GM23338 (cell line): ENCODE measurements at regions not wholly inside any gene's neighbourhood (a gene's known extent, or its start where the extent isn't known, plus 50 kb on each side); places are given as distances from the start of the nearest gene placed in this dataset.

Source experiments
- ATAC-seq: fragments of 200-7000 bp; cut with Tn5 transposase; 3 replicates; pipeline ENCODE4 v1.9.1; 2020
- DNase-seq: peaks from one replicate; pipeline ENCODE4 v3.0.0-alpha.2; 2015; ENCODE audit warnings: low spot score
- H2AFZ ChIP-seq: fragments of 200-600 bp; sonication (generic); 2 replicates; pipeline ENCODE4 v1.8.0; 2016; ENCODE audit warnings: antibody characterized with exemption, mild to moderate bottlenecking, moderate library complexity
- H3F3A ChIP-seq: fragments of 200-600 bp; sonication (generic); replicated peaks from 2 replicates; pipeline ENCODE4 v1.8.0; 2017; ENCODE audit warnings: antibody characterized with exemption, mixed run types, low read depth
- H3K27ac ChIP-seq: fragments of 200-600 bp; sonication (generic); 2 replicates; pipeline ENCODE4 v1.6.1; 2016; ENCODE audit warnings: low read depth
- H3K27me3 ChIP-seq: fragments of 200-600 bp; sonication (generic); 2 replicates; pipeline ENCODE4 v1.8.0; 2016; ENCODE audit warnings: mild to moderate bottlenecking, mixed run types, moderate library complexity; ENCODE audit not compliant: insufficient read depth
- H3K36me3 ChIP-seq: fragments of 200-600 bp; sonication (generic); 2 replicates; pipeline ENCODE4 v1.8.0; 2016; ENCODE audit warnings: mild to moderate bottlenecking; ENCODE audit not compliant: insufficient read depth
- H3K4me1 ChIP-seq: fragments of 200-600 bp; sonication (generic); 2 replicates; pipeline ENCODE4 v1.8.0; 2016; ENCODE audit warnings: mild to moderate bottlenecking, moderate library complexity; ENCODE audit not compliant: insufficient read depth
- H3K4me2 ChIP-seq: fragments of 200-600 bp; sonication (generic); 2 replicates; pipeline ENCODE4 v1.7.1; 2017; ENCODE audit warnings: mixed run types
- H3K4me3 ChIP-seq: fragments of 200-600 bp; sonication (generic); 2 replicates; pipeline ENCODE4 v1.6.1; 2016; ENCODE audit warnings: mixed run types
- H3K79me2 ChIP-seq: fragments of 200-600 bp; sonication (generic); replicated peaks from 2 replicates; pipeline ENCODE4 v1.8.0; 2017; ENCODE audit warnings: mild to moderate bottlenecking; ENCODE audit not compliant: insufficient read depth
- H3K9me2 ChIP-seq: fragments of 200-600 bp; sonication (generic); 2 replicates; pipeline ENCODE4 v1.8.0; 2017; ENCODE audit not compliant: insufficient read depth
- H4K20me1 ChIP-seq: fragments of 200-600 bp; sonication (generic); replicated peaks from 2 replicates; pipeline ENCODE4 v1.8.0; 2017; ENCODE audit warnings: mild to moderate bottlenecking; ENCODE audit not compliant: insufficient read depth
- H3K27ac Mint-ChIP-seq: 2 replicates; pipeline ENCODE4 v1.8.0; 2020; ENCODE audit warnings: inconsistent platforms, mild to moderate bottlenecking, moderate library complexity, mixed read lengths
- H3K27me3 Mint-ChIP-seq: 3 replicates; pipeline ENCODE4 v1.8.0; 2022; ENCODE audit warnings: low read depth, mild to moderate bottlenecking, moderate library complexity, mixed read lengths, inconsistent platforms; ENCODE audit not compliant: insufficient read depth, poor library complexity
- H3K36me3 Mint-ChIP-seq: 3 replicates; pipeline ENCODE4 v1.8.0; 2021; ENCODE audit warnings: low read depth, mild to moderate bottlenecking, inconsistent platforms, moderate library complexity, mixed read lengths
- H3K4me1 Mint-ChIP-seq: 3 replicates; pipeline ENCODE4 v1.8.0; 2020; ENCODE audit warnings: mild to moderate bottlenecking, inconsistent platforms, mixed read lengths
- H3K4me3 Mint-ChIP-seq: 3 replicates; pipeline ENCODE4 v1.8.0; 2021; ENCODE audit warnings: moderate library complexity, mild to moderate bottlenecking, inconsistent platforms, mixed read lengths
- H3K9me3 Mint-ChIP-seq: 3 replicates; pipeline ENCODE4 v1.8.0; 2020; ENCODE audit warnings: moderate library complexity, mild to moderate bottlenecking, inconsistent platforms, mixed read lengths
- CREB1 ChIP-seq: fragments of 250-450 bp; sonication (Bioruptor Pico); IDR thresholded peaks from 2 replicates; pipeline ENCODE4 v1.5.0; 2020; ENCODE audit warnings: low read depth, mild to moderate bottlenecking, moderate library complexity
- CTCF ChIP-seq, 2 experiments: fragments of 200-600 bp in 1 of 2; sonication (generic) in 1 of 2; conservative IDR thresholded peaks; 2 replicates each; pipeline versions ENCODE4 v1.5.1 to v1.6.1; 2016 to 2017; ENCODE audit warnings: antibody characterized with exemption in 2 of 2, low read depth in 2 of 2, mild to moderate bottlenecking in 2 of 2, moderate library complexity in 1 of 2
- EZH2 ChIP-seq: fragments of 200-600 bp; sonication (generic); IDR thresholded peaks from one replicate; pipeline ENCODE4 v1.8.0; 2017; ENCODE audit warnings: antibody characterized with exemption, mild to moderate bottlenecking, low read depth; ENCODE audit not compliant: unreplicated experiment
- EZH2phosphoT487 ChIP-seq: fragments of 200-600 bp; sonication (generic); IDR thresholded peaks from one replicate; pipeline ENCODE4 v1.8.1; 2018; ENCODE audit warnings: antibody characterized with exemption; ENCODE audit not compliant: unreplicated experiment
- NANOG ChIP-seq: IDR thresholded peaks from 2 replicates; pipeline ENCODE4 v1.6.1; 2016; ENCODE audit warnings: antibody characterized with exemption, borderline replicate concordance
- POLR2AphosphoS5 ChIP-seq: IDR thresholded peaks from 2 replicates; pipeline ENCODE4 v1.6.1; 2016; ENCODE audit warnings: antibody characterized with exemption, low read depth
- REST ChIP-seq: IDR thresholded peaks from one replicate; pipeline ENCODE4 v1.6.1; 2018; ENCODE audit warnings: antibody characterized with exemption; ENCODE audit not compliant: unreplicated experiment
- STAT1 ChIP-seq: IDR thresholded peaks from one replicate; pipeline ENCODE4 v1.6.1; 2016; ENCODE audit warnings: antibody characterized with exemption; ENCODE audit not compliant: unreplicated experiment
- ZNF114 ChIP-seq: fragments of 250-450 bp; sonication (Bioruptor Pico); IDR thresholded peaks from 2 replicates; pipeline ENCODE4 v1.5.0; 2020; ENCODE audit warnings: mild to moderate bottlenecking, moderate library complexity
- ZNF331 ChIP-seq: fragments of 250-450 bp; sonication (Bioruptor Pico); IDR thresholded peaks from 2 replicates; pipeline ENCODE4 v1.5.0; 2020; ENCODE audit warnings: low read depth, mild to moderate bottlenecking, moderate library complexity
- ZNF462 ChIP-seq: fragments of 250-450 bp; sonication (Bioruptor Pico); IDR thresholded peaks from 2 replicates; pipeline ENCODE4 v1.5.0; 2020; ENCODE audit warnings: mild to moderate bottlenecking, moderate library complexity

GRCh38 chr9:23220171-23220570 lies 605.9 kb downstream of the ELAVL2 start:
- Histone ChIP-seq H3K9me2 (no peaks in the 10 kb centered on the region; the same call in 1 of the 2 replicates), H4K20me1 (no peaks in the 10 kb centered on the region), H3K4me2 (no peak overlapping the region), H3K36me3 (no peaks in the 10 kb centered on the region), H3K79me2 (no peaks in the 10 kb centered on the region), H3K4me1 (no peaks in the 10 kb centered on the region), H3F3A (no peaks in the 10 kb centered on the region), H3K27me3 (no peaks in the 10 kb centered on the region), H3K27ac (no peak overlapping the region), H3K4me3 (no peak overlapping the region), H2AFZ (no peak overlapping the region)
- Mint-ChIP-seq H3K9me3 (peaks cover 20% of the 10 kb centered on the region; the same call in 2 of the 3 replicates), H3K27ac (no peak overlapping the region), H3K4me1 (peaks cover 3% of the 10 kb centered on the region; the same call in 2 of the 3 replicates), H3K27me3 (peaks cover 3% of the 10 kb centered on the region), H3K36me3 (peaks cover 15% of the 10 kb centered on the region; the same call in 2 of the 3 replicates), H3K4me3 (no peak overlapping the region)
- DNase-seq (no peak), ATAC-seq (no peak)
- TF ChIP-seq EZH2 (no peak), POLR2AphosphoS5 (no peak), CTCF (conservative IDR thresholded peaks at IDR 0.05; ENCODE audit: low read depth in 2 of 2) (no peak), ZNF331 (CRISPR knock-in tag) (no peak), CREB1 (CRISPR knock-in tag) (no peak), STAT1 (no peak), ZNF462 (CRISPR knock-in tag) (no peak), NANOG (no peak), ZNF114 (CRISPR knock-in tag) (no peak), REST (no peak), EZH2phosphoT487 (no peak)
